Parathyroid adenoma (tissue), 2 donors: ENCODE measurements at regions not wholly inside any gene's neighbourhood (a gene's known extent, or its start where the extent isn't known, plus 50 kb on each side); places are given as distances from the start of the nearest gene placed in this dataset.
"Not testable (repeated sequence)": the region's sequence is repeated elsewhere in the genome, so short reads cannot be mapped to it uniquely, and the experiment has no call there.

Experiments
- H2AFZ ChIP-seq: fragments of 300-600 bp; sonication (generic); one replicate; pipeline ENCODE4 v1.7.0; 2017; ENCODE audit warnings: antibody characterized with exemption, mild to moderate bottlenecking
- H3K27ac ChIP-seq: fragments of 300-600 bp; sonication (generic); one replicate; pipeline ENCODE4 v1.7.0; 2017
- H3K27me3 ChIP-seq: fragments of 300-600 bp; sonication (generic); one replicate; pipeline ENCODE4 v1.7.0; 2017; ENCODE audit warnings: low read length; ENCODE audit not compliant: control insufficient read depth, insufficient read depth
- H3K36me3 ChIP-seq: fragments of 300-600 bp; sonication (generic); one replicate; pipeline ENCODE4 v1.7.0; 2017; ENCODE audit warnings: low read length; ENCODE audit not compliant: control insufficient read depth, insufficient read depth
- H3K4me1 ChIP-seq: fragments of 300-600 bp; sonication (generic); one replicate; pipeline ENCODE4 v1.7.0; 2017; ENCODE audit warnings: control low read depth
- H3K4me2 ChIP-seq: fragments of 300-600 bp; sonication (generic); one replicate; pipeline ENCODE4 v1.7.0; 2017; ENCODE audit warnings: low read length
- H3K4me3 ChIP-seq: fragments of 300-600 bp; sonication (generic); one replicate; pipeline ENCODE4 v1.7.0; 2017; ENCODE audit warnings: low read depth, low read length
- H3K79me2 ChIP-seq: fragments of 300-600 bp; sonication (generic); one replicate; pipeline ENCODE4 v1.7.0; 2017; ENCODE audit warnings: control low read depth
- H3K9ac ChIP-seq: fragments of 300-600 bp; sonication (generic); one replicate; pipeline ENCODE4 v1.7.0; 2017; ENCODE audit warnings: mild to moderate bottlenecking
- H3K9me3 ChIP-seq: fragments of 300-600 bp; sonication (generic); one replicate; pipeline ENCODE4 v1.7.0; 2017; ENCODE audit warnings: low read length; ENCODE audit not compliant: control insufficient read depth
- CTCF ChIP-seq: fragments of 300-600 bp; sonication (generic); IDR thresholded peaks from one replicate; pipeline ENCODE4 v1.7.0; 2017; ENCODE audit warnings: antibody characterized with exemption, mild to moderate bottlenecking
- donor health status: primary hyperparathyroidism.

DNA sequence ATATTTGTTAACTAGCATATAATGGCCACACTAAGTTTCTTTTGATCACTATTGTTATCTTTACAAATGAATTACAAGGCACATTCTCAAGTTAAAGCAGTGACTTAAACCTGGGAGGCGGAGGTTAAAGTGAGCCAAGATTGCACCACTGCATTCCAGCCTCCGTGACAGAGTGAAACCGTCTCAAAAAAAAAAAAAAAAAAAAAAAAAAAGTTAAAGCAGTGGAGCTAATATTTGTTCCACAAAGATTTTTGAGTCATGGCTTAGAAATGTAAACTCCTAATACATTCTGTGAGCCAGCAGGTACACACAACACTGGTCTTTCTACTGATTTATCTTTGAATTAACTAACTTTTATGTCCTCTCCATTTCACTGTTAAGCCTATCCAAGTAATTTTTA is 221.7 kb upstream of the HTR1E start:
- H3K4me3 ChIP-seq, result no peak overlapping the region
- H3K4me2 ChIP-seq, result no peak overlapping the region
- no peak overlapping the region for H3K9ac ChIP-seq
- no peaks in the 10 kb centered on the region for H3K4me1 ChIP-seq
- no peak overlapping the region for H3K27ac ChIP-seq
- no peaks in the 10 kb centered on the region for H3K79me2 ChIP-seq
- H3K36me3 ChIP-seq, result no peaks in the 10 kb centered on the region
- no peak overlapping the region for H2AFZ ChIP-seq
- no peaks in the 10 kb centered on the region for H3K9me3 ChIP-seq
- TF ChIP-seq CTCF, result no peak
- H3K27me3 ChIP-seq, result no peaks in the 10 kb centered on the region

DNA sequence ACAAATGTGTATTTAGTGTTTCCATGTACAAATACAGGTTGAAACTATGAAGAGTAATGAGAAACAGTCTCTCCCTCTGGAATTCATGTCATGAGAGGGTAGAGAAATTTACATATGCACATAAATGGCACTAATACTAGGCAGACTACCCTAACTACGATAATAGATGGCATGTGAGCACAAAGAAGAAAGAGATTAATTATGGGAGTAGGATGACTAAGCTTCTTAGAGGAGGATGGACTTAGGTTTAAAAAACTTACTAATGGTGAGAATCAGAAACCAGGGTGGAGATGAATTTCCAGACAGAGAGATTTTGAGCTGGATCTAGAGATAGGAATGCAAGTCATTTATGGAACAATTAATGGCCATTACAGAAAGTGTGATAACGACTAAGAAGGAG is 225.3 kb upstream of the HTR1E start:
- Histone ChIP-seq H2AFZ (no peak overlapping the region), H3K4me1 (no peaks in the 10 kb centered on the region), H3K79me2 (no peaks in the 10 kb centered on the region), H3K27ac (no peak overlapping the region), H3K9ac (no peak overlapping the region), H3K4me2 (no peak overlapping the region), H3K27me3 (no peaks in the 10 kb centered on the region), H3K36me3 (no peaks in the 10 kb centered on the region), H3K9me3 (no peaks in the 10 kb centered on the region), H3K4me3 (no peak overlapping the region)
- no peak for TF ChIP-seq CTCF

- H3K36me3 ChIP-seq, result no peaks in the 10 kb centered on the region
- no peak overlapping the region for H3K4me2 ChIP-seq
- no peaks in the 10 kb centered on the region for H3K4me1 ChIP-seq
- H3K27ac ChIP-seq, result no peak overlapping the region
- no peak overlapping the region for H2AFZ ChIP-seq
- no peak for TF ChIP-seq CTCF
- no peak overlapping the region for H3K9ac ChIP-seq
- H3K27me3 ChIP-seq, result no peaks in the 10 kb centered on the region
- H3K4me3 ChIP-seq, result no peak overlapping the region
- no peaks in the 10 kb centered on the region for H3K9me3 ChIP-seq
- no peaks in the 10 kb centered on the region for H3K79me2 ChIP-seq
Measured at GRCh38 chr6:86707545-86708120, 229.7 kb upstream of the HTR1E start.

DNA sequence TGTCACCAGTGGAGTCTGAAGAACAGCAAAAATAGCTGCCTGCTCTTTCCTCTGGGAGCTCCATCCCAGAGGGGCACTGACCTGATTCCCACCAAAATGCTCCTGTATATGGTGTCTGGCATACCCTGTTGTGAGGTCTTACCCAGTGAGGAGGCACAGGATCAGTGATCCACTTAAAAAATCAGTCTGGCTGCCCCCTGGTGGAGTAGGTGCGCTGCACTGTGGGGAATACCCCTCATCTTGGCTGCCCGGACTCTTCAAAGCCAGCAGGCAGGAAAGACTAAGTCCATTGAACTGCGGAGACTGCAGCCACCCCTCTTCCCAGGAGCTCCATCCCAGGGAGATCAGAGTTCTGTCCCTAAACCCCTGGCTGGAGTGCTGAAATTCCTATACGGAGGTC is 230.9 kb upstream of the HTR1E start:
- H3K4me3 ChIP-seq, result no peak overlapping the region
- no peaks in the 10 kb centered on the region for H3K9me3 ChIP-seq
- no peaks in the 10 kb centered on the region for H3K79me2 ChIP-seq
- H2AFZ ChIP-seq, result no peak overlapping the region
- no peak overlapping the region for H3K27ac ChIP-seq
- H3K27me3 ChIP-seq, result no peaks in the 10 kb centered on the region
- no peaks in the 10 kb centered on the region for H3K36me3 ChIP-seq
- peak; percentile 12 for TF ChIP-seq CTCF
- H3K9ac ChIP-seq, result no peak overlapping the region
- no peak overlapping the region for H3K4me2 ChIP-seq
- H3K4me1 ChIP-seq, result no peaks in the 10 kb centered on the region

DNA sequence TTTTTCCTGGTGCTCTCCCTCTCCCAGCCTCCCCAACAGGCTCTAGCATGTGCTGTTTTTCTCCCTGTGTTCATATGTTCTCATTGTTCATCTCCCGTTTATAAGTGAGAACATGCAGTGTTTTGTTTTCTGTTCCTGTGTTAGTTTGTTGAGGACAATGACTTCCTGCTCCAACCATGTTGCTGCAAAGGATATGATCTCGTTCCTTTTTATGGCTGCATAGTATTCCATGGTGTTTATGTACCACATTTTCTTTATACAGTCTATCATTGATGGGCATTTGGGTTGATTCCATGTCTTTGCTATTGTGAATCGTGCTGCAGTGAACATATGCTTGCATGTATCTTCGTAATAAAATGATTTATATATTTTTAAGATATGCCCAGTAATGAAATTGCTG is 236.1 kb upstream of the HTR1E start:
- not testable (repeated sequence) for H3K36me3 ChIP-seq, H3K9ac ChIP-seq, H3K4me1 ChIP-seq, H3K27ac ChIP-seq, H2AFZ ChIP-seq, H3K4me3 ChIP-seq, H3K79me2 ChIP-seq, H3K9me3 ChIP-seq, H3K4me2 ChIP-seq, H3K27me3 ChIP-seq
